ENCODE measurements at regions not wholly inside any gene's neighbourhood (a gene's known extent, or its start where the extent isn't known, plus 50 kb on each side); places are given as distances from the start of the nearest gene placed in this dataset.
"Not testable (repeated sequence)": the region's sequence is repeated elsewhere in the genome, so short reads cannot be mapped to it uniquely, and the experiment has no call there.

- no peak for TF ChIP-seq CTCF (IDR thresholded peaks at IDR 0.05)
- Histone ChIP-seq H3K36me3 (no peaks in the 10 kb centered on the region), H3K27me3 (no peaks in the 10 kb centered on the region), H3K4me1 (peaks cover 0 to 16% of the 10 kb centered on the region in 2 donors), H3K4me3 (peak overlapping the region in 1 of 2 donors; percentile 35), H3K27ac (no peak overlapping the region), H3K9me3 (no peaks in the 10 kb centered on the region)
- DNase-seq (ENCODE audit: low spot score in 2 of 2), result no peak
- intact Hi-C loops (cut with DNase I), result no loop called here
These were observed 102.4 kb upstream of the CADM1 start for GRCh38 chr11:115606498-115607220.

- Histone ChIP-seq H3K27me3 (no peaks in the 10 kb centered on the region), H3K4me3 (no peak overlapping the region), H3K36me3 (no peaks in the 10 kb centered on the region), H3K4me1 (peaks cover 0 to 16% of the 10 kb centered on the region in 2 donors), H3K27ac (no peak overlapping the region), H3K9me3 (no peaks in the 10 kb centered on the region)
- DNase-seq (ENCODE audit: low spot score in 2 of 2), result no peak
- TF ChIP-seq CTCF (IDR thresholded peaks at IDR 0.05), result no peak
- intact Hi-C loops (cut with DNase I), result no loop called here
These were observed 101.8 kb upstream of the CADM1 start for GRCh38 chr11:115605871-115606497.

- intact Hi-C loops (cut with DNase I); DNase-seq (ENCODE audit: low spot score in 2 of 2); H3K4me3 ChIP-seq; H3K9me3 ChIP-seq; H3K27me3 ChIP-seq; H3K27ac ChIP-seq; H3K36me3 ChIP-seq: not testable (repeated sequence)
- peaks cover 0 to 16% of the 10 kb centered on the region in 2 donors for H3K4me1 ChIP-seq
These were observed 101.2 kb upstream of the CADM1 start for GRCh38 chr11:115605397-115605796.

GRCh38 chr11:115599125-115599524, 94.9 kb upstream of the CADM1 start:
- TF ChIP-seq CTCF (IDR thresholded peaks at IDR 0.05), result no peak
- Histone ChIP-seq H3K4me3 (no peak overlapping the region), H3K9me3 (no peaks in the 10 kb centered on the region), H3K27ac (no peak overlapping the region), H3K4me1 (no peaks in the 10 kb centered on the region), H3K27me3 (no peaks in the 10 kb centered on the region), H3K36me3 (no peaks in the 10 kb centered on the region)
- DNase-seq (ENCODE audit: low spot score in 2 of 2), result no peak
- intact Hi-C loops (cut with DNase I), result no loop called here

GRCh38 chr11:115598257-115598901, 94.2 kb upstream of the CADM1 start:
- no peaks in the 10 kb centered on the region for H3K36me3 ChIP-seq
- no peak for DNase-seq (ENCODE audit: low spot score in 2 of 2)
- H3K9me3 ChIP-seq, result no peaks in the 10 kb centered on the region
- no peak overlapping the region for H3K27ac ChIP-seq
- H3K27me3 ChIP-seq, result no peaks in the 10 kb centered on the region
- intact Hi-C loops (cut with DNase I), result no loop called here
- no peak overlapping the region for H3K4me3 ChIP-seq
- no peaks in the 10 kb centered on the region for H3K4me1 ChIP-seq
- TF ChIP-seq CTCF (IDR thresholded peaks at IDR 0.05), result no peak

GRCh38 chr11:115591380-115591779, 87.2 kb upstream of the CADM1 start:
- no peaks in the 10 kb centered on the region for H3K36me3 ChIP-seq
- no peak for TF ChIP-seq CTCF (IDR thresholded peaks at IDR 0.05)
- H3K27me3 ChIP-seq, result no peaks in the 10 kb centered on the region
- H3K4me3 ChIP-seq, result no peak overlapping the region
- DNase-seq (ENCODE audit: low spot score in 2 of 2), result no peak
- no peak overlapping the region for H3K27ac ChIP-seq
- H3K9me3 ChIP-seq, result no peaks in the 10 kb centered on the region
- intact Hi-C loops (cut with DNase I), result no loop called here
- H3K4me1 ChIP-seq, result no peaks in the 10 kb centered on the region
